HUES64 (cell line): ENCODE measurements at regions not wholly inside any gene's neighbourhood (a gene's known extent, or its start where the extent isn't known, plus 50 kb on each side); places are given as distances from the start of the nearest gene placed in this dataset.

ENCODE experiments used
- H3K27ac ChIP-seq: 2 replicates; pipeline ENCODE4 v1.7.0; 2013; ENCODE audit warnings: low read depth, low read length, inconsistent platforms
- H3K27me3 ChIP-seq: 2 replicates; pipeline ENCODE4 v1.6.1; 2013; ENCODE audit warnings: mild to moderate bottlenecking, low read length; ENCODE audit not compliant: insufficient read depth
- H3K36me3 ChIP-seq: 2 replicates; pipeline ENCODE4 v1.6.1; 2013; ENCODE audit warnings: mild to moderate bottlenecking, low read length; ENCODE audit not compliant: insufficient read depth
- H3K4me1 ChIP-seq: 2 replicates; pipeline ENCODE4 v1.6.1; 2013; ENCODE audit warnings: mild to moderate bottlenecking, low read length, moderate library complexity; ENCODE audit not compliant: insufficient read depth
- H3K4me3 ChIP-seq: 2 replicates; pipeline ENCODE4 v1.5.1; 2013; ENCODE audit warnings: mild to moderate bottlenecking, low read length, moderate library complexity
- H3K9ac ChIP-seq: 2 replicates; pipeline ENCODE4 v1.6.1; 2013; ENCODE audit warnings: mild to moderate bottlenecking, low read depth, low read length
- H3K9me3 ChIP-seq: 2 replicates; pipeline ENCODE4 v1.6.1; 2013; ENCODE audit warnings: low read depth, low read length; ENCODE audit not compliant: insufficient read depth
- WGBS: fragments of 150-250, 120-280 bp; methylation state at CpG from one replicate; pipeline ENCODE4 v1.1.7; 2013; ENCODE audit warnings: missing lambda C conversion rate; 5-methylcytosine and 5-hydroxymethylcytosine counted together

- no peak overlapping the region for H3K27ac ChIP-seq
- H3K9ac ChIP-seq = no peak overlapping the region
- H3K27me3 ChIP-seq = no peaks in the 10 kb centered on the region
- H3K4me1 ChIP-seq = no peaks in the 10 kb centered on the region
- H3K9me3 ChIP-seq = no peaks in the 10 kb centered on the region
- no peak overlapping the region for H3K4me3 ChIP-seq
- no peaks in the 10 kb centered on the region for H3K36me3 ChIP-seq
Observed at GRCh38 chr5:28104080-28104479, 1065.7 kb upstream of the CDH9 start.

GRCh38 chr5:28084069-28084468 lies 1045.7 kb upstream of the CDH9 start:
- H3K9ac ChIP-seq = no peak overlapping the region
- WGBS = 96% methylated on average over 10 of the region's 11 CpGs
- no peaks in the 10 kb centered on the region for H3K4me1 ChIP-seq
- no peaks in the 10 kb centered on the region for H3K36me3 ChIP-seq
- H3K27ac ChIP-seq = no peak overlapping the region
- no peak overlapping the region for H3K4me3 ChIP-seq
- H3K27me3 ChIP-seq = no peaks in the 10 kb centered on the region
- H3K9me3 ChIP-seq = no peaks in the 10 kb centered on the region

GRCh38 chr5:28082610-28083009 lies 1044.2 kb upstream of the CDH9 start:
- Histone ChIP-seq H3K9me3 (no peaks in the 10 kb centered on the region), H3K36me3 (no peaks in the 10 kb centered on the region), H3K9ac (no peak overlapping the region), H3K27ac (no peak overlapping the region), H3K4me3 (no peak overlapping the region), H3K4me1 (no peaks in the 10 kb centered on the region), H3K27me3 (no peaks in the 10 kb centered on the region)
- WGBS = 91% methylated on average over 3 of the region's 3 CpGs

- H3K9ac ChIP-seq = no peak overlapping the region
- 97% methylated on average over 44 of the region's 44 CpGs for WGBS
- H3K27ac ChIP-seq = no peak overlapping the region
- no peaks in the 10 kb centered on the region for H3K4me1 ChIP-seq
- H3K27me3 ChIP-seq = no peaks in the 10 kb centered on the region
- H3K9me3 ChIP-seq = no peaks in the 10 kb centered on the region
- H3K4me3 ChIP-seq = no peak overlapping the region
- H3K36me3 ChIP-seq = no peaks in the 10 kb centered on the region
Observed at GRCh38 chr5:28077291-28078240, 1039.2 kb upstream of the CDH9 start.

- Histone ChIP-seq H3K9me3 (no peaks in the 10 kb centered on the region), H3K27me3 (no peaks in the 10 kb centered on the region), H3K9ac (no peak overlapping the region), H3K27ac (no peak overlapping the region), H3K4me1 (no peaks in the 10 kb centered on the region), H3K36me3 (no peaks in the 10 kb centered on the region), H3K4me3 (no peak overlapping the region)
- WGBS = 92% methylated on average over 3 of the region's 3 CpGs
Observed at GRCh38 chr5:28066856-28067255, 1028.5 kb upstream of the CDH9 start.

GRCh38 chr5:28065656-28066055 lies 1027.3 kb upstream of the CDH9 start:
- Histone ChIP-seq H3K36me3 (no peaks in the 10 kb centered on the region), H3K27me3 (no peaks in the 10 kb centered on the region), H3K4me3 (no peak overlapping the region), H3K9me3 (no peaks in the 10 kb centered on the region), H3K27ac (no peak overlapping the region), H3K9ac (no peak overlapping the region), H3K4me1 (no peaks in the 10 kb centered on the region)

- Histone ChIP-seq H3K27me3 (no peaks in the 10 kb centered on the region), H3K4me1 (no peaks in the 10 kb centered on the region), H3K9me3 (0 out of 2 replicates have a peak, but pooled peaks cover 2% of the 10 kb centered on the region), H3K27ac (no peak overlapping the region), H3K9ac (no peak overlapping the region), H3K36me3 (no peaks in the 10 kb centered on the region), H3K4me3 (no peak overlapping the region)
- WGBS = no CpG with 5 or more reads among the region's 1 CpG
Observed at GRCh38 chr5:28046596-28046995, 1008.2 kb upstream of the CDH9 start.

GRCh38 chr5:28027851-28028250 lies 989.5 kb upstream of the CDH9 start:
- no peak overlapping the region for H3K4me3 ChIP-seq
- no peaks in the 10 kb centered on the region for H3K27me3 ChIP-seq
- H3K36me3 ChIP-seq = no peaks in the 10 kb centered on the region
- H3K27ac ChIP-seq = no peak overlapping the region
- no peaks in the 10 kb centered on the region for H3K9me3 ChIP-seq
- no peak overlapping the region for H3K9ac ChIP-seq
- 100% methylated on average over 1 of the region's 1 CpG for WGBS
- no peaks in the 10 kb centered on the region for H3K4me1 ChIP-seq

- H3K27ac ChIP-seq = no peak overlapping the region
- no peak overlapping the region for H3K4me3 ChIP-seq
- H3K36me3 ChIP-seq = no peaks in the 10 kb centered on the region
- no peaks in the 10 kb centered on the region for H3K27me3 ChIP-seq
- 90% methylated on average over 1 of the region's 1 CpG for WGBS
- peaks cover 46% of the 10 kb centered on the region for H3K9me3 ChIP-seq
- no peak overlapping the region for H3K9ac ChIP-seq
- H3K4me1 ChIP-seq = no peaks in the 10 kb centered on the region
Observed at GRCh38 chr5:28017178-28017577, 978.8 kb upstream of the CDH9 start.

GRCh38 chr5:28014779-28015178 lies 976.4 kb upstream of the CDH9 start:
- no peak overlapping the region for H3K9ac ChIP-seq
- WGBS = 61% methylated on average over 3 of the region's 3 CpGs
- no peaks in the 10 kb centered on the region for H3K36me3 ChIP-seq
- H3K9me3 ChIP-seq = peaks cover 67% of the 10 kb centered on the region
- H3K4me1 ChIP-seq = no peaks in the 10 kb centered on the region
- no peaks in the 10 kb centered on the region for H3K27me3 ChIP-seq
- H3K4me3 ChIP-seq = no peak overlapping the region
- no peak overlapping the region for H3K27ac ChIP-seq

GRCh38 chr5:28012538-28012937 lies 974.2 kb upstream of the CDH9 start:
- Histone ChIP-seq H3K9ac (no peak overlapping the region), H3K9me3 (peaks cover 67% of the 10 kb centered on the region), H3K4me3 (no peak overlapping the region), H3K4me1 (no peaks in the 10 kb centered on the region), H3K27me3 (no peaks in the 10 kb centered on the region), H3K27ac (no peak overlapping the region), H3K36me3 (no peaks in the 10 kb centered on the region)
- WGBS = 93% methylated on average over 5 of the region's 5 CpGs
